Keratinocyte (primary cell): ENCODE measurements at regions not wholly inside any gene's neighbourhood (a gene's known extent, or its start where the extent isn't known, plus 50 kb on each side); places are given as distances from the start of the nearest gene placed in this dataset.

Experiments
- CTCF ChIP-seq, 3 experiments: IDR thresholded peaks in 1 of 3; conservative IDR thresholded peaks in 1 of 3; optimal IDR thresholded peaks in 1 of 3; 2 replicates in 2 of 3; 3 replicates in 1 of 3; pipeline versions ENCODE3 to v1.5.1; 2011; ENCODE audit warnings: low read length in 3 of 3, mild to moderate bottlenecking in 3 of 3, moderate library complexity in 2 of 3, control low read depth in 1 of 3, inconsistent platforms in 1 of 3; ENCODE audit not compliant: insufficient read depth in 2 of 3; ENCODE audit errors: extremely low read depth in 1 of 3
- EZH2 ChIP-seq: IDR thresholded peaks from one replicate; pipeline ENCODE4 v1.6.1; 2012; ENCODE audit warnings: inconsistent platforms, mild to moderate bottlenecking, low read length, moderate library complexity

GRCh38 chr14:24741871-24742270 lies 107.9 kb upstream of the GZMB start:
- no peak for TF ChIP-seq CTCF (optimal IDR thresholded peaks at IDR 0.05 in 1 of 3, IDR thresholded peaks at IDR 0.05 in 1 of 3, conservative IDR thresholded peaks at IDR 0.05 in 1 of 3; ENCODE audit: extremely low read depth in 1 of 3, insufficient read depth in 2 of 3, low read length in 3 of 3)
- no peak for TF ChIP-seq EZH2
